RWPE1 (cell line): ENCODE measurements at regions not wholly inside any gene's neighbourhood (a gene's known extent, or its start where the extent isn't known, plus 50 kb on each side); places are given as distances from the start of the nearest gene placed in this dataset.

Source experiments
- CTCF ChIA-PET: fragments of 350-600 bp; sonication (Branson Sonifier 250); formaldehyde crosslinking; extraction: SDS; loops from one replicate; lab custom pipeline; 2021; lab: Yijun Ruan, JAX
- POLR2A ChIA-PET: fragments of 400-600 bp; formaldehyde crosslinking; extraction: SDS; loops from one replicate; lab custom pipeline; 2020; ENCODE audit warnings: antibody characterized with exemption; ENCODE audit not compliant: low non-redundant PET; lab: Yijun Ruan, JAX
- DNase-seq: peaks from one replicate; pipeline ENCODE4 v3.0.0; 2012; ENCODE audit warnings: low spot score
- H3K27ac ChIP-seq: fragments of 450-650 bp; 2 replicates; pipeline ENCODE4 v1.5.1; 2017
- TF ChIP-seq, protein P1 (sequence below): fragments of 450-650 bp; conservative IDR thresholded peaks from 2 replicates; pipeline ENCODE4 v1.5.1; 2017; ENCODE audit warnings: low read depth, mild to moderate bottlenecking

GRCh38 chr9:8252445-8252844 is 452.9 kb upstream of the DMAC1 start:
- H3K27ac ChIP-seq = no peak overlapping the region
- ChIA-PET POLR2A (no interaction called here), CTCF (no interaction called here)
- no peak for DNase-seq
- TF ChIP-seq, protein P1, sequence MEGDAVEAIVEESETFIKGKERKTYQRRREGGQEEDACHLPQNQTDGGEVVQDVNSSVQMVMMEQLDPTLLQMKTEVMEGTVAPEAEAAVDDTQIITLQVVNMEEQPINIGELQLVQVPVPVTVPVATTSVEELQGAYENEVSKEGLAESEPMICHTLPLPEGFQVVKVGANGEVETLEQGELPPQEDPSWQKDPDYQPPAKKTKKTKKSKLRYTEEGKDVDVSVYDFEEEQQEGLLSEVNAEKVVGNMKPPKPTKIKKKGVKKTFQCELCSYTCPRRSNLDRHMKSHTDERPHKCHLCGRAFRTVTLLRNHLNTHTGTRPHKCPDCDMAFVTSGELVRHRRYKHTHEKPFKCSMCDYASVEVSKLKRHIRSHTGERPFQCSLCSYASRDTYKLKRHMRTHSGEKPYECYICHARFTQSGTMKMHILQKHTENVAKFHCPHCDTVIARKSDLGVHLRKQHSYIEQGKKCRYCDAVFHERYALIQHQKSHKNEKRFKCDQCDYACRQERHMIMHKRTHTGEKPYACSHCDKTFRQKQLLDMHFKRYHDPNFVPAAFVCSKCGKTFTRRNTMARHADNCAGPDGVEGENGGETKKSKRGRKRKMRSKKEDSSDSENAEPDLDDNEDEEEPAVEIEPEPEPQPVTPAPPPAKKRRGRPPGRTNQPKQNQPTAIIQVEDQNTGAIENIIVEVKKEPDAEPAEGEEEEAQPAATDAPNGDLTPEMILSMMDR = no peak

DNA sequence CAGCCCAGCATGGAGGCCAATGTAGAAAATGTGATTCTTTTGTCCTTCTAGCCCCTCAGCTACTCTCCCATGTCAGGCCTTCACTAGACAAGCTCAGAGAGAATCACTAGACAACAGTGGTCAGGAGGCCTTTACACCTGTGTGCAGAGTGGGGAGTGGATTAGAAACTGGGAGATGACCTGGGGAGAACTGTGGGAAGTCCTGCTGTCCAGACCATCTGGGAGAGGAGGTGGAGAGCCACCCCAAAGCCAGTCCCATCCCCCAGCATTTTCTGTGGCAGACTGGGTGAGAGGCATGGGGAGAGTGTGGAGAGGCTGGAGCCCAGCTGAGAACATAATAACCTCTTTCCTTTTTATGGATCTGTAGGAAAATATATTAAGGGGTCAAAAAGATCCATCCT is 452.0 kb upstream of the DMAC1 start:
- ChIA-PET CTCF (no interaction called here), POLR2A (no interaction called here)
- TF ChIP-seq, protein P1 = no peak
- DNase-seq = no peak
- H3K27ac ChIP-seq = no peak overlapping the region

GRCh38 chr9:8244505-8245092 is 445.0 kb upstream of the DMAC1 start:
- TF ChIP-seq, protein P1 = no peak
- CTCF ChIA-PET = no interaction called here
- DNase-seq = no peak
- POLR2A ChIA-PET = no interaction called here
- H3K27ac ChIP-seq = no peak overlapping the region

GRCh38 chr9:8241201-8241600 is 441.6 kb upstream of the DMAC1 start:
- ChIA-PET CTCF (no interaction called here), POLR2A (no interaction called here)
- H3K27ac ChIP-seq = no peak overlapping the region
- no peak for DNase-seq
- TF ChIP-seq, protein P1 = no peak

GRCh38 chr9:8237096-8237495 is 437.5 kb upstream of the DMAC1 start:
- H3K27ac ChIP-seq = no peak overlapping the region
- CTCF ChIA-PET = no interaction called here
- POLR2A ChIA-PET = no interaction called here
- DNase-seq = no peak
- TF ChIP-seq, protein P1 = no peak

DNA sequence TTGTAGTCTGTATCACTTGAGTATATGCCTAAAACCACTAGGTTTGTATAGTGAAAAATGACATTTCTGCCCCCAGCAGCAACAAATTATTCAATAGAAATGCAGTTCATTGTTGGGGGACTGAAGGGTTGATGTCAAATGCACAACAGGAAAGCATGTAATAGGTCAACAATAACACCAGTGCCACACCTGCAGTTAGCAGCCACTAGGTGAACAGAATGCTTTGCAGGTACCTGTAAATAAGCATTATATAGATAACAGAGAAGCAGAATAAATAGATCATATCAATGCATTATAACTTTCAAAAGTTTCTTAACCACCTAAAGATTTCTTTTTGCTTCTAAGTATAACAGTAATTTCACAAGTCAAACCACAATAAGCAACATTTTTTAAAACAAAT is 435.9 kb upstream of the DMAC1 start:
- ChIA-PET CTCF (no interaction called here), POLR2A (no interaction called here)
- H3K27ac ChIP-seq = no peak overlapping the region
- TF ChIP-seq, protein P1 = no peak
- no peak for DNase-seq
